Activated CD8-positive, alpha-beta memory T cell treated with anti-CD3 and anti-CD28 coated beads for 36 hours (primary cell): ENCODE measurements at regions not wholly inside any gene's neighbourhood (a gene's known extent, or its start where the extent isn't known, plus 50 kb on each side); places are given as distances from the start of the nearest gene placed in this dataset.

Experiments used
- CTCF ChIA-PET: fragments of 350-600 bp; sonication (Branson Sonifier 250); formaldehyde crosslinking; loops from one replicate; lab custom pipeline; 2021; ENCODE audit warnings: antibody characterized with exemption; lab: Charles Lee
- POLR2A ChIA-PET: fragments of 350-600 bp; sonication (Branson Sonifier 250); formaldehyde crosslinking; loops from one replicate; lab custom pipeline; 2021; ENCODE audit warnings: antibody characterized with exemption; lab: Charles Lee

GRCh38 chr12:116498471-116498870 is 60.7 kb upstream of the MAP1LC3B2 start:
- CTCF ChIA-PET: no interaction called here
- POLR2A ChIA-PET: no interaction called here

GRCh38 chr12:116502141-116502725 is 56.9 kb upstream of the MAP1LC3B2 start:
- ChIA-PET CTCF (no interaction called here), POLR2A (no interaction called here)

- POLR2A ChIA-PET: no interaction called here
- CTCF ChIA-PET: no interaction called here
These were observed 56.1 kb upstream of the MAP1LC3B2 start for GRCh38 chr12:116502989-116503496.

GRCh38 chr12:116504438-116504837 is 54.7 kb upstream of the MAP1LC3B2 start:
- POLR2A ChIA-PET: no interaction called here
- CTCF ChIA-PET: interaction anchor here (0.6 kb wide), 1 partner anchor 709 kb away, joined by 3 read pairs; no protein-coding TSS in a partner anchor

GRCh38 chr12:116506697-116507064 is 52.5 kb upstream of the MAP1LC3B2 start:
- ChIA-PET CTCF (no interaction called here), POLR2A (no interaction called here)

- ChIA-PET POLR2A (interaction anchor here (0.6 kb wide), 2 partner anchors 21 to 200 kb away, joined by 3 to 4 read pairs; no protein-coding TSS in a partner anchor), CTCF (no interaction called here)
These were observed 50.7 kb upstream of the MAP1LC3B2 start for GRCh38 chr12:116508145-116509121.
